GM21360 (cell line): ENCODE measurements at regions not wholly inside any gene's neighbourhood (a gene's known extent, or its start where the extent isn't known, plus 50 kb on each side); places are given as distances from the start of the nearest gene placed in this dataset.
"Not testable (repeated sequence)": the region's sequence is repeated elsewhere in the genome, so short reads cannot be mapped to it uniquely, and the experiment has no call there.

ENCODE experiments used
- ATAC-seq: cut with Tn5 transposase; IDR thresholded peaks from one replicate; pipeline ENCODE4 v1.9.1; 2021; ENCODE audit warnings: mild to moderate bottlenecking, moderate library complexity; ENCODE audit not compliant: unreplicated experiment

GRCh38 chr3:117844676-117845075 is 1135.1 kb downstream of the TUSC7 start:
- no peak for ATAC-seq

GRCh38 chr3:117846238-117846637 is 1136.7 kb downstream of the TUSC7 start:
- ATAC-seq, result no peak

- no peak for ATAC-seq
These were observed 1139.0 kb downstream of the TUSC7 start for GRCh38 chr3:117848606-117849005.

GRCh38 chr3:117853923-117854668 is 1144.5 kb downstream of the TUSC7 start:
- ATAC-seq, result no peak

- ATAC-seq, result no peak
These were observed 1146.8 kb downstream of the TUSC7 start for GRCh38 chr3:117856354-117856753.

- ATAC-seq, result no peak
These were observed 1153.6 kb downstream of the TUSC7 start for GRCh38 chr3:117863146-117863545.

GRCh38 chr3:117865338-117865737 is 1155.8 kb downstream of the TUSC7 start:
- ATAC-seq, result no peak

- ATAC-seq, result no peak
These were observed 1159.2 kb downstream of the TUSC7 start for GRCh38 chr3:117868766-117869165.

- no peak for ATAC-seq
These were observed 1162.4 kb downstream of the TUSC7 start for GRCh38 chr3:117871934-117872333.

- ATAC-seq, result not testable (repeated sequence)
These were observed 1161.9 kb downstream of the IGSF11 start for GRCh38 chr3:117872594-117873248.

- ATAC-seq, result no peak
These were observed 1161.4 kb downstream of the IGSF11 start for GRCh38 chr3:117873249-117873600.

GRCh38 chr3:117874028-117874690 is 1160.5 kb downstream of the IGSF11 start:
- ATAC-seq, result no peak

GRCh38 chr3:117874904-117875874 is 1159.5 kb downstream of the IGSF11 start:
- ATAC-seq, result no peak

- ATAC-seq, result no peak
These were observed 1158.8 kb downstream of the IGSF11 start for GRCh38 chr3:117875887-117876286.

GRCh38 chr3:117880638-117881037 is 1154.0 kb downstream of the IGSF11 start:
- no peak for ATAC-seq

- ATAC-seq, result no peak
These were observed 1153.4 kb downstream of the IGSF11 start for GRCh38 chr3:117881210-117881609.

- no peak for ATAC-seq
These were observed 1149.6 kb downstream of the IGSF11 start for GRCh38 chr3:117885011-117885441.

GRCh38 chr3:117886147-117886546 is 1148.5 kb downstream of the IGSF11 start:
- ATAC-seq, result no peak

GRCh38 chr3:117887031-117887430 is 1147.6 kb downstream of the IGSF11 start:
- ATAC-seq, result no peak

GRCh38 chr3:117887901-117888300 is 1146.7 kb downstream of the IGSF11 start:
- ATAC-seq, result no peak

GRCh38 chr3:117892431-117892841 is 1142.2 kb downstream of the IGSF11 start:
- no peak for ATAC-seq
